Fibroblast of villous mesenchyme (primary cell): ENCODE measurements at regions not wholly inside any gene's neighbourhood (a gene's known extent, or its start where the extent isn't known, plus 50 kb on each side); places are given as distances from the start of the nearest gene placed in this dataset.
A peak's percentile ranks its signal among the peaks of the same experiment; 100 is the strongest.

Experiments used
- DNase-seq: peaks from one replicate; pipeline ENCODE4 v3.0.0-alpha.2; 2010; ENCODE audit warnings: low read depth
- H3K4me3 ChIP-seq: 2 replicates; pipeline ENCODE4 v1.5.1; 2011; ENCODE audit warnings: low read depth, mild to moderate bottlenecking, low read length
- CTCF ChIP-seq: IDR thresholded peaks from 2 replicates; pipeline ENCODE4 v1.5.1; 2012; ENCODE audit warnings: low read depth, mild to moderate bottlenecking, low read length; ENCODE audit not compliant: insufficient read depth

GRCh38 chr9:134487066-134487710 lies 154.4 kb upstream of the COL5A1 start:
- H3K4me3 ChIP-seq: no peak overlapping the region
- no peak for TF ChIP-seq CTCF
- no peak for DNase-seq

GRCh38 chr9:134488331-134489280 lies 153.0 kb upstream of the COL5A1 start:
- H3K4me3 ChIP-seq: no peak overlapping the region
- peak; percentile 24 for DNase-seq
- no peak for TF ChIP-seq CTCF

GRCh38 chr9:134489621-134490408 lies 151.8 kb upstream of the COL5A1 start:
- no peak for DNase-seq
- no peak for TF ChIP-seq CTCF
- no peak overlapping the region for H3K4me3 ChIP-seq

DNA sequence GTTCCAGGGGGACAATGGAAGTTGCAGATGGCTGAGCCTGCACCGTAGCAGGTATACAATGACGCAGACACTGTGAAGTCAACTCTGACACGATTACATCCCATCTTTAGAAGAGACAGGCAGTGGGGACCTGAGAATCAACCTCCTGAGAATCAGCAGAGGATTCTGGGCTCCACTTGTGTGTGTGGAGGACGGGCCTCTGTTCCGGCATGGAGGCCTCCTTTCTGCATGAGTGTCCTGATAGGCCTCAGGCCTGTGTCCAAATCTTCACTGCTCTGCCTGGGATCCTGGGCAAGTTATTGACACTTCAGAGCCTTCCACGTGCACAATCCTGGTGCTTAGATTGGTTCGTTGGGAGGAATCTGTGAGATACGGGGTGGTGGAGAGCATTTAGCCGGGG lies 151.2 kb upstream of the COL5A1 start:
- no peak for DNase-seq
- H3K4me3 ChIP-seq: no peak overlapping the region
- TF ChIP-seq CTCF: no peak

- TF ChIP-seq CTCF: no peak
- DNase-seq: peak; percentile 90
- no peak overlapping the region for H3K4me3 ChIP-seq
Observed at GRCh38 chr9:134491196-134491835, 150.3 kb upstream of the COL5A1 start.

DNA sequence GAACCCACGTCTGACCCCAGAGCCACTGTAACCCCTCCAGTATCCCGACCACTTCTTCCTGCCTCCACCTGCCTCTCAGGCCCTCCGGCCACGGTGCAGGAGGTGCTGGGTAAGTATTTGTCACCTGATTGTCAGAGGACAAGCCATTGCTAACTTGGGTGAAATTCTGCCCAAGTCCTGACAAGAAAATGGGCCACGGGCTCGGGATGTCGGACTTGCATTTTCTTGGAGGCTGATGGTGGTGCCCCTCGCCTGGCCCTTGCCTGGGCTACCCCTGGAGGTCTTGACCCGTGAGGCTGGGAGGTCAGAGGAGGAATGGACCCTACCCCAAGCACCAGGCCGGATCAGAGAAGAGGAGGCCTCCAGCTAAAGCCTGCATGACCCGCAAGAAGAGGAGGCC lies 149.7 kb upstream of the COL5A1 start:
- TF ChIP-seq CTCF: no peak
- no peak overlapping the region for H3K4me3 ChIP-seq
- DNase-seq: no peak
